Activated CD8-positive, alpha-beta T cell treated with anti-CD3 and anti-CD28 coated beads for 36 hours (primary cell): ENCODE measurements at regions not wholly inside any gene's neighbourhood (a gene's known extent, or its start where the extent isn't known, plus 50 kb on each side); places are given as distances from the start of the nearest gene placed in this dataset.

ENCODE experiments used
- ATAC-seq: fragments of 200-7000 bp; cut with Tn5 transposase; one replicate; pipeline ENCODE4 v1.10.0; 2021; ENCODE audit warnings: mild to moderate bottlenecking, moderate library complexity
- CTCF ChIA-PET: fragments of 350-600 bp; sonication (Branson Sonifier 250); formaldehyde crosslinking; loops from one replicate; lab custom pipeline; 2021; ENCODE audit warnings: antibody characterized with exemption; lab: Charles Lee
- POLR2A ChIA-PET: fragments of 350-600 bp; sonication (Branson Sonifier 250); formaldehyde crosslinking; loops from one replicate; lab custom pipeline; 2021; ENCODE audit warnings: antibody characterized with exemption; lab: Charles Lee
- DNase-seq: peaks from one replicate; pipeline ENCODE4 v3.0.0-alpha.2; 2020
- H3K27ac Mint-ChIP-seq: one replicate; pipeline ENCODE4 v1.8.0; 2021; ENCODE audit warnings: mild to moderate bottlenecking, mixed read lengths
- H3K27me3 Mint-ChIP-seq: one replicate; pipeline ENCODE4 v1.8.0; 2021; ENCODE audit warnings: mixed read lengths
- H3K36me3 Mint-ChIP-seq: one replicate; pipeline ENCODE4 v1.8.0; 2021; ENCODE audit warnings: low read depth, mixed read lengths
- H3K4me1 Mint-ChIP-seq: one replicate; pipeline ENCODE4 v1.8.0; 2021; ENCODE audit warnings: low read depth, mixed read lengths
- H3K4me3 Mint-ChIP-seq: one replicate; pipeline ENCODE4 v1.8.0; 2021; ENCODE audit warnings: mild to moderate bottlenecking, moderate library complexity, mixed read lengths
- H3K9me3 Mint-ChIP-seq: one replicate; pipeline ENCODE4 v1.8.0; 2021; ENCODE audit warnings: mixed read lengths
- CTCF ChIP-seq: fragments of 200-600 bp; IDR thresholded peaks from one replicate; pipeline ENCODE4 v1.8.0; 2022; ENCODE audit warnings: antibody characterized with exemption, mild to moderate bottlenecking
- intact Hi-C: fragments of 100-400 bp; cut with micrococcal nuclease; formaldehyde crosslinking; loops from one replicate; pipeline ENCODE4 v1.10.0; 2022

GRCh38 chr20:6430381-6430780 lies 307.6 kb upstream of the FERMT1 start:
- no peaks in the 10 kb centered on the region for H3K27me3 Mint-ChIP-seq
- DNase-seq = no peak

GRCh38 chr20:6426287-6426891 lies 303.6 kb upstream of the FERMT1 start:
- Mint-ChIP-seq H3K36me3 (no peaks in the 10 kb centered on the region), H3K4me1 (no peaks in the 10 kb centered on the region), H3K9me3 (peaks cover 4% of the 10 kb centered on the region), H3K27ac (no peak overlapping the region), H3K27me3 (no peaks in the 10 kb centered on the region), H3K4me3 (no peak overlapping the region)
- POLR2A ChIA-PET = no interaction called here
- DNase-seq = no peak
- no peak for ATAC-seq
- no peak for TF ChIP-seq CTCF
- intact Hi-C loops = no loop called here
- CTCF ChIA-PET = no interaction called here

More at GRCh38 chr20:6430381-6430780, 307.6 kb upstream of the FERMT1 start:
- Mint-ChIP-seq H3K9me3 (peaks cover 4% of the 10 kb centered on the region), H3K36me3 (no peaks in the 10 kb centered on the region), H3K4me1 (no peaks in the 10 kb centered on the region), H3K4me3 (no peak overlapping the region), H3K27ac (no peak overlapping the region)
- no peak for ATAC-seq
- ChIA-PET CTCF (no interaction called here), POLR2A (no interaction called here)
- intact Hi-C loops = no loop called here
- TF ChIP-seq CTCF = no peak

DNA sequence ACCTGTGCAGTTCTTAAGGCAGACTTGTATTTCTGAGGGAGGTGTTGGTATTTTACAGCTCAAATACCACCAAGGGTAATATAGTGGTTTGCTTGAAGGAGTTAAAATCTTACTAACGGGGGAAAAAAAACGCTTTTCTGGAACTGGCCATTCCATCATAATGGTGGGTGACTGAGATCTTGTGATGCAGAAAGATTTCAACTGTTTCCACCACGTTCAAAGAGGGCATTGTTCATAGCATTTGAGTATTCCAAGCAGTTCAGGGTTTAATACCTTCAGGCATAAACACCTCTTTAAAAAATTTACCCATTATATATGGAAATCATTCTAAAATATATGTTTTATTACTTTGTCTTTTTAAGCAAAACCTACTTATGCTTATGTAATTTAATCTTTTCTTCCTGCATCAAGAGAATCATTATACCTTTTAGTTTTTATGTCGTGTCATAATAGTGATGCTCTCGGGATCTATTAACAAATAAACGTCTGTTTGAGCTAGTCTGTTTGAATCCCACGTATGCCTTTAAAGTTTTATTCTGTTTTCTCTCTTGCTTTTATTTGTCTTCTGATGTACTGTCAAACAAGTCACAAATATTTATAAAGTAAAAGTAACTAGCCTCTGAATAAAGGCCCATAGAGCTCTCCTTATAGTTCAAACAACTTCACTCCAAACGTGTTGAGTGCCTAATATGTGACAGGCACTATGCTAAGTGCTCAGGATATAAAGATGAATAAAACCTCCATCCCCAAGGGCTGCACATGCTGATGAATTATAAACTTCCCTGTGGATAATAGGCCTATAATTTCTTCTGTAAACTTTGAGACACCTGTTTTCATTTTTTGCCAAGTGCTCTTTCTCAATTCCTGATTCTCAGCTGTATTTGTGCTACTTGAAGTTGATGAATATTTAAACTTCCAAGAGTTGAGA lies 298.8 kb upstream of the FERMT1 start:
- DNase-seq (no peak), ATAC-seq (no peak)
- Mint-ChIP-seq H3K36me3 (no peaks in the 10 kb centered on the region), H3K9me3 (no peaks in the 10 kb centered on the region), H3K27ac (no peak overlapping the region), H3K27me3 (no peaks in the 10 kb centered on the region), H3K4me1 (no peaks in the 10 kb centered on the region), H3K4me3 (no peak overlapping the region)
- TF ChIP-seq CTCF = no peak
- intact Hi-C loops = no loop called here
- CTCF ChIA-PET = no interaction called here
- POLR2A ChIA-PET = no interaction called here

DNA sequence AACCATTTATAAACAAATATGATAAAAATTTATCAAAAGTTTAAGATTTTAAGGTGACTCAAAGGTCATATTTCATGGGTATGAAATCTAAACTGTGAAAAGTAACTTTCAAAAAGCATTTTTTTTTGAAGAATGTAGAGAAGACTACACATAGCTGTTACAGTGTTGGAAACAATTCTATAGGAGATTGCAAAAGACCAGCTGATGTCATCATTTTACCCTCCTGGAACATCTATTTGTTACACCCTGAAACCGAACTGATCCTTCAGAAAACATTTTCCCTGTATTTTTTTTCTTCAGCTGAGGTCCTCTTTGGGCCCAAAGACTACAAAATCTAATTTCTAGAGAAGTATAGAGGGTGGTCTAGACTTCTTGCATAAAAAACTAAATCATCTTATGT lies 297.5 kb upstream of the FERMT1 start:
- no peak overlapping the region for H3K27ac Mint-ChIP-seq
- CTCF ChIA-PET = no interaction called here
- no peaks in the 10 kb centered on the region for H3K4me1 Mint-ChIP-seq
- H3K36me3 Mint-ChIP-seq = no peaks in the 10 kb centered on the region
- H3K9me3 Mint-ChIP-seq = peaks cover 1% of the 10 kb centered on the region
- no peak overlapping the region for H3K4me3 Mint-ChIP-seq
- DNase-seq (no peak), ATAC-seq (no peak)
- TF ChIP-seq CTCF = no peak
- POLR2A ChIA-PET = no interaction called here
- intact Hi-C loops = no loop called here
- no peaks in the 10 kb centered on the region for H3K27me3 Mint-ChIP-seq

- intact Hi-C loops = no loop called here
- no peaks in the 10 kb centered on the region for H3K4me1 Mint-ChIP-seq
- H3K36me3 Mint-ChIP-seq = no peaks in the 10 kb centered on the region
- H3K9me3 Mint-ChIP-seq = peaks cover 1% of the 10 kb centered on the region
- H3K27me3 Mint-ChIP-seq = no peaks in the 10 kb centered on the region
- no peak for TF ChIP-seq CTCF
- ChIA-PET CTCF (no interaction called here), POLR2A (no interaction called here)
- ATAC-seq (no peak), DNase-seq (no peak)
- H3K4me3 Mint-ChIP-seq = no peak overlapping the region
- H3K27ac Mint-ChIP-seq = no peak overlapping the region
These were observed 295.9 kb upstream of the FERMT1 start for GRCh38 chr20:6418732-6419131.
